ENCODE measurements at regions not wholly inside any gene's neighbourhood (a gene's known extent, or its start where the extent isn't known, plus 50 kb on each side); places are given as distances from the start of the nearest gene placed in this dataset.
A peak's percentile ranks its signal among the peaks of the same experiment; 100 is the strongest.

DNA sequence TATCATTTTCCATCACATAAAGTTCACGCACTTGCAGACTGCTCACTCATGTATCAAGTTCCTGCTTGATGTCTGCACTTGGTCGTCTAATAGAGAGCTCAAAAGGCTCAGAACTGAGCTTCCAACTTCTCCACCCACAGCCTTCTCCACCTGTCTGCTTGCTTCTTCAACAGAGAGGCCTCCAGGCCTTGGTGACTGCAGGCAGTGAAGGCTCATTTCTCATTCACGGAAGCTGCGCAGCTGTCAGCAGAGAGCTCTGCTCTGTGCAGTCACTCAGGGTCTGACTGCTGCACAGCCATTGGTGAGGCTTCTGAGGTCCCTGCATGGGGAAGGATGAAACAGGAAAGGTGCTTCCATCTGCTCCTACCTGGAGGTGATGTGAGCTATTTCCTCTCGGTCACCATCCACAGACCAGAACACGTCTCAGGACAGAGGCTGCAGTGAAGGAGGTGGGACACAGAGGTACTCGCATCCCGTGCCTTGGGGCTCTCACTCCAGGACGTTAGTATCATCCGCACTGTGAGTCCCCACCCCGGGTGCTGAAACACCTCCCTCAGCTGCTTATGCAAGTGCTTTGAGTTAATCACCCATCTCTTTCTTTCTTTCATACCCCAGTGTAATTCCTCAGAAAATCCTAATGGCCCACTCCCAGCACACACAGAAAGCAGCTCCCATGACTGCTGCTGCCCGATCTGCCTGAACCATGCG, 126.2 kb downstream of the TMEM18 start:
- DNase-seq = no peak

GRCh38 chr2:545711-546650, 131.2 kb downstream of the TMEM18 start:
- no peak for DNase-seq

DNA sequence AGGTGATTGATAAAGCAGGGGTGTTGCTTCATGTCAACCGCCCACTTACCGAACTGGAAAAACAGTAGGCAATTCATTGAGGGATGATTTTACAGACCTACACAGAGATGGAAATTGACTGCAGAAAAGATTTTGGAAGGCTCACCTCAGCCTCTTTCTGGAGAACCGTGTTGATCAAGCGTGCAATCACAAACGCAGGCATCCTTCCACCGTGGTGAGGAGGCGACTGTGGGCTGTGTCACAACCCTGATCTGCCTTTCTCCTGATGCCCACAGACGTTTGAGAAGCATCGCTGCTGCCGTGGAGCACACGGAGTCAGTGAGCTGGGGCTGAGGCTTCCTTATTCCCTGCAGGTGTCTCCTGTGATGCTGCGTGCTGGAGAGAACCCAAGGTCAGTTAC, 132.0 kb downstream of the TMEM18 start:
- DNase-seq = no peak

DNA sequence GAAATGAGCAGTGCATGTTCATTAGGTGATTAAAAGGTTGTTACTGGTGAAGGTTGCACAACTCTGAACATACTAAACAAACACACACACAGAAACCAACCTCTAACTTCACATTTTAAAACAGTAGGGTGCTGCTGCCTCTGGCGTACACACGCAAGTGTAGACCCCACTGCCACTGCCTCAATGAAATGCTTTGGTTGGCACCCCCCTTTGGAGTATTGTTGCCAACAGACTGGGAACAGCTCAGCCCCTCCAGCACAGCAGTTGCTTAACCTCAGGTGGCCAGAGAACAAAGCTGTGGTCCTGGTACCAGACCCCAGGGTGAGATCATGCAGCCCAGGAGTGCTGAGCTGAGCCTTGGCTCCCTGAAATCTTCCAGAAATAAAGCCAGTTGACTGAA, 138.6 kb downstream of the TMEM18 start:
- no peak for DNase-seq

DNA sequence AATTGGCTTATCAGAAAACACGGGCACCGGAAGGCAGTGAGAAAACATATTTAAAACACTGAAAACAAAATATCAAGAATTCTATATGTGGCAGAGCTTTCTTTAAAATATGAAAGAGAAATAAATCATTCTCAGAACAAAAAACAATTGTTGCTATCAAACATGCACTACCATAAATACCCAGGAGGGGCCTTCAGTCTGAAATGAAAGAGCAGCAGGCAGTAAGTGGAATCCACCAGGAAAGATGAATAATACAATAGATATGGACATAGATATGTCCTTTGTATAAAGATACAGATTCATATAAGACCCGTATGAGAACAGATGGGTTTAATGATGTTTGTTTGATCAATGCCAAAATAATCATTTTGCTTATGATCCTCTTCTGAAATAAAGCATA, 142.0 kb downstream of the TMEM18 start:
- peak; percentile 6 to 45 for DNase-seq

GRCh38 chr2:529852-530251, 147.4 kb downstream of the TMEM18 start:
- no peak for DNase-seq

DNA sequence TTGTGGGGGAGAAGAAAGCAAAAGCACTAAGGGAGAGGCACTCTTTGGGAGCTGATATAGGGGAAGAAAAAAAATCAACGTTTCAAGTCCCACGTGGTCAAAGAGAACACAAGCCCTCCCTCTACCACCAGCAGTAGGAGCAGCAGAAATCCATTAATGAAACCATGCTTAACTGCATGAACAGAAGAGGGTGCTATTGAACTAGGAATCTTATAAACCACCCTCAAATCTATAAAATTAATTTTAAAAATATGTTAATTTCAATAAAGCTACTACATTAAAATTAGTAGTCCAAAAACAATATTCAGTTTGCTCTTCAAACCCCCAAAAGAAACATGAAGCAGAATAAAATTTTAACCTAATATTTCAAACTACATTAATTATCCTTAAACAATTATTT, 147.8 kb downstream of the TMEM18 start:
- peak; percentile 81 to 90 for DNase-seq

- DNase-seq = no peak
Observed at GRCh38 chr2:527581-527980, 149.6 kb downstream of the TMEM18 start.

DNA sequence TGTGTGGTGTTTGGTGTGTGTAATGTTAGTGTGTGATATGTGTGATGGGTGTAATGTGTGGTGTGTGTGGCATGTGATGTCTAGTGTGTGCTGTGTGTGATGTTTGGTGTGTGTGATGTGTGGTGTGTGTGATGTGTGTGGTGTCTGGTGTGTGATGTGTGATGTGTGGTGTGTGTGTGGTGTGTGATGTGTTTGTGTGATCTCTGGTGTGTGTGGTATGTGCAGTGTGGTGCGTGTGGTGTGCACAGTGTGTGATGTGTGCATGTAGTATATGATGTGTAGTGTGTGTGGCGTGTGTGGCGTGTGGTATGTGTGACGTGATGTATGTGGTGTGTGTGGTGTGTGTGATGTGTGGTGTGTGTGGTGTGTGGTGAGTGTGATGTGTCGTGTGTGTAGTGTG, 150.3 kb downstream of the TMEM18 start:
- DNase-seq = no peak

- no peak for DNase-seq
Observed at GRCh38 chr2:525611-526010, 151.6 kb downstream of the TMEM18 start.

DNA sequence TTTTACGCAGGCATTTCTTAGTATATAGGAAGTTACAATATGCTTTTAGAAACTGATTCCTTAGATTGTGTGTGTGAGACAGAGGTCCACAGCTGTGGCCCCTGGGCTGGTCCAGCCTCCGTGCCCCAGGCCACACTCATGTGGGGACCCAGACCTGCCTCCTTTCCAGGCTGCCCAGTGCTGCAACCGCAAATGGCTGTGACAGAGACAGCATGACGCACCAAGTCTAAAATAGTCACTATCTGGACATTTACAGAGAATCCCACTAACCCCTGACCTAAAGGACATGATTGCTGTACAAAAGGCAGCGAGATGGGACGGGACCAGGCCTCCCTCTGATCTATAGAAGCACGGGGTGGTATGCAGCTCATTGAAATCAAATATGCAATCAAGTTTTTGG, 152.2 kb downstream of the TMEM18 start:
- no peak for DNase-seq

DNA sequence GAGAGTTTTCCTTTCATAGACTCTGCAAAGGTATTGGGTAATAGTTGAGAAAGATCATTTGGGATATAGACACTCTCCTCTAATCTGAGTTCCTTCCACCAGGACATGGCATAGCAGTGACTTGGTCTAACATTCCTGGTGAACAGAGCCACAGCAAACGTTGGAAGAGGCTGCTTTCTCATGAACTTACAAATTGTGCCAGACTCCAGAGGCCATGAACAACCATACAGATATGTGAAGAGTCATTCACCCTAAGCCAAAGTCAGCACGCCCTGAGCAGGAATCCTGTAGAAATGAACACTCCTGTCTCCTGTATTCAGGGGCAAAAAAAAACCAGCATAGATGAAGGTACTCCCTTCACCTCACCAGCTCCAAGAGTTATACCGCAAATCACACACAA, 152.8 kb downstream of the TMEM18 start:
- DNase-seq = no peak

DNA sequence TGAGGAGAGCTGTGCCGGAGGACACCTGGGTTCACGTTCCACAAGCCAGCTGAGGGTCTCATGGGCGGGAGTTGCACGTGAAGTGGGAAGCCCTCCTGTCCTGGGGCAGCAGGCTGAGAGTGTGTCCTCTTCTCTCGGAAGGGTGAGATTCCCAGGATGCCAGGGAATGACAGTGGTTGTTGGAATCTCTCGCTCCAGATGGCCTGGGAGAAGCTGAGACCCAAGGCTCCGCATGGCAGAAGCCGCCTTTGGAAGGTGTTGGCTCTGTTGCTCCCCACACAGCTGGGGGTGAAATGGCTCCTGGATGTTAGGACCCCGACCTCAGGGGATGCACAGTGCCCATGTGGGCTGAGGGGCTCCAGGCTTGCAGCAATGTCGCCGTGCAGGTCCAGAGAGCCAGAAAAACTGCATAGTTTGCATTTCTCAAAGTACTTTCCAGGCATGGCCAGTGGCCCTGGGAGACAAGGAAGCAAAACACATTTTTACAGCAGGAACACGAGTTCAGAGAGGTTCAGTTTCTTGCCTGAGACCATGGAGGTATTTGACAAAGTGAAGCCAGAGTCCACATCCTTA, 153.4 kb downstream of the TMEM18 start:
- no peak for DNase-seq

DNA sequence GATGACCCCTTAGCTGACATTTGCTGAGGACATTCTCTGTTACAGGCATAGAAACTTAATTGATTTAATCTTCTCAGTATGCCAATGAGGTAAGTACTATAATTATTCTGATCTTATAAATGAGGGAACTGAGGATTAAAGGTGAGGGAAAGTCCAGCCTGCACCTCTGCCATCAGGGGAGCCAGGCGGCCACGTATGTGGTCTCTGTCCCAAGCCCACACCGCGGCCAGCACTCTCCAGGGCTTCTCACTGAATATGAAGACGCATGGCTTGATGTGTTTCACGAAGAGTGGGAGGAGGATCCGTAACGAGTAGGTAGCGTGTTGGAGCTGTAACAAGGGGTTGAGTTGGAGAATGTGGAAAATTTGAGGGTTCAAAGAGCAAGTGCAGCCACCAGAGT, 154.4 kb downstream of the TMEM18 start:
- DNase-seq = no peak

GRCh38 chr2:521853-522530, 155.2 kb downstream of the TMEM18 start:
- no peak for DNase-seq

GRCh38 chr2:520663-521340, 156.4 kb downstream of the TMEM18 start:
- no peak for DNase-seq

GRCh38 chr2:516944-517343, 160.3 kb downstream of the TMEM18 start:
- no peak for DNase-seq

- DNase-seq = no peak
Observed at GRCh38 chr2:516131-516530, 161.1 kb downstream of the TMEM18 start.

- DNase-seq = no peak
Observed at GRCh38 chr2:515441-516127, 161.6 kb downstream of the TMEM18 start.

- DNase-seq = no peak
Observed at GRCh38 chr2:513981-514706, 163.1 kb downstream of the TMEM18 start.

GRCh38 chr2:510839-511238, 166.4 kb downstream of the TMEM18 start:
- DNase-seq = no peak

Data from Kasumi-1 (cell line).